K562 (cell line): ENCODE measurements at regions not wholly inside any gene's neighbourhood (a gene's known extent, or its start where the extent isn't known, plus 50 kb on each side); places are given as distances from the start of the nearest gene placed in this dataset.
A peak's percentile ranks its signal among the peaks of the same experiment; 100 is the strongest.

Source experiments
- ARNT ChIP-seq, 2 experiments: fragments of 450-650 bp; IDR thresholded peaks; 2 replicates each; pipeline ENCODE4 v1.6.1; 2016; ENCODE audit warnings: mild to moderate bottlenecking in 1 of 2
- ATF7 ChIP-seq: fragments of 450-650 bp; IDR thresholded peaks from 2 replicates; pipeline ENCODE4 v1.7.1; 2014; ENCODE audit warnings: mild to moderate bottlenecking, moderate library complexity
- BDP1 ChIP-seq: IDR thresholded peaks from 3 replicates; pipeline ENCODE4 v1.6.1; 2011; ENCODE audit not compliant: insufficient read length, insufficient read depth
- CHD1 ChIP-seq: fragments of 200-600 bp; sonication (generic); IDR thresholded peaks from one replicate; pipeline ENCODE4 v1.6.1; 2012; ENCODE audit warnings: mild to moderate bottlenecking, moderate library complexity, low read length, inconsistent platforms
- CREBBP ChIP-seq: IDR thresholded peaks from one replicate; pipeline ENCODE4 v1.6.1; 2012; ENCODE audit warnings: low read depth, mild to moderate bottlenecking, control low read depth, inconsistent platforms, low read length
- CXXC5 ChIP-seq: fragments of 250-450 bp; sonication (Bioruptor Pico); IDR thresholded peaks from 2 replicates; pipeline ENCODE4 v1.8.0; 2022; ENCODE audit warnings: inconsistent platforms, mild to moderate bottlenecking, moderate library complexity
- KLF6 ChIP-seq: fragments of 250-450 bp; sonication (Bioruptor Pico); IDR thresholded peaks from 2 replicates; pipeline ENCODE4 v1.4.0; 2020; ENCODE audit warnings: mild to moderate bottlenecking, moderate library complexity, borderline replicate concordance
- L3MBTL2 ChIP-seq: fragments of 450-650 bp; IDR thresholded peaks from 2 replicates; pipeline ENCODE4 v1.6.1; 2016; ENCODE audit warnings: mild to moderate bottlenecking, moderate library complexity
- LEF1 ChIP-seq: fragments of 450-650 bp; IDR thresholded peaks from 2 replicates; pipeline ENCODE4 v1.6.1; 2016; ENCODE audit warnings: mild to moderate bottlenecking
- MLX ChIP-seq, 2 experiments: fragments of 450-650 bp in 1 of 2; sonication (generic) in 1 of 2; formaldehyde crosslinking; conservative IDR thresholded peaks; 2 replicates each; pipeline versions ENCODE4 v1.4.0 to v1.8.1; 2020 to 2022; ENCODE audit warnings: mild to moderate bottlenecking in 1 of 2, missing genetic modification reagents in 1 of 2
- NR1H2 ChIP-seq: sonication (generic); formaldehyde crosslinking; IDR thresholded peaks from 2 replicates; pipeline ENCODE4 v1.4.0; 2020; ENCODE audit warnings: mild to moderate bottlenecking, missing genetic modification reagents
- NRF1 ChIP-seq, 2 experiments: fragments of 450-650 bp; IDR thresholded peaks in 1 of 2; conservative IDR thresholded peaks in 1 of 2; 2 replicates each; pipeline ENCODE4 v1.6.1; 2014; ENCODE audit warnings: mild to moderate bottlenecking in 2 of 2
- POLR2G ChIP-seq: fragments of 200-400 bp; formaldehyde crosslinking; IDR thresholded peaks from 2 replicates; pipeline ENCODE4 v1.6.1; 2017; ENCODE audit warnings: low read depth, mild to moderate bottlenecking, antibody characterized with exemption, low read length, moderate library complexity
- RAD51 ChIP-seq: fragments of 450-650 bp; IDR thresholded peaks from 2 replicates; pipeline ENCODE4 v1.7.1; 2016; ENCODE audit warnings: low read depth, mild to moderate bottlenecking, borderline replicate concordance
- TOE1 ChIP-seq, 2 experiments: fragments of 450-650 bp in 1 of 2; sonication (generic) in 1 of 2; formaldehyde crosslinking in 1 of 2; IDR thresholded peaks; 2 replicates each; pipeline versions ENCODE4 v1.7.1 to v1.8.0; 2016 to 2022; ENCODE audit warnings: borderline replicate concordance in 2 of 2, mild to moderate bottlenecking in 2 of 2, antibody characterized with exemption in 1 of 2, inconsistent platforms in 1 of 2, low read depth in 1 of 2, missing genetic modification reagents in 1 of 2, moderate library complexity in 1 of 2
- ZNF449 ChIP-seq: fragments of 250-450 bp; sonication (Bioruptor Pico); IDR thresholded peaks from 2 replicates; pipeline ENCODE4 v1.8.0; 2022; ENCODE audit warnings: moderate library complexity, mild to moderate bottlenecking, inconsistent platforms
- ZNF77 ChIP-seq: fragments of 250-450 bp; sonication (Bioruptor Pico); IDR thresholded peaks from 2 replicates; pipeline ENCODE4 v1.5.0; 2020
- TF ChIP-seq, protein P1 (sequence below): fragments of 450-650 bp; IDR thresholded peaks from 2 replicates; pipeline ENCODE4 v1.6.1; 2014; ENCODE audit warnings: low read depth, mild to moderate bottlenecking, moderate library complexity, borderline replicate concordance
- TF ChIP-seq, protein P2 (sequence below): fragments of 250-450 bp; sonication (Bioruptor Pico); IDR thresholded peaks from 2 replicates; pipeline ENCODE4 v1.8.0; 2021; ENCODE audit warnings: moderate library complexity, mild to moderate bottlenecking, inconsistent platforms
- TF ChIP-seq, protein P3 (sequence below): fragments of 200-800 bp; sonication (Bioruptor generic); IDR thresholded peaks from 2 replicates; pipeline ENCODE4 v1.6.1; 2017; ENCODE audit warnings: missing genetic modification characterization, missing compliant biosample characterization

DNA sequence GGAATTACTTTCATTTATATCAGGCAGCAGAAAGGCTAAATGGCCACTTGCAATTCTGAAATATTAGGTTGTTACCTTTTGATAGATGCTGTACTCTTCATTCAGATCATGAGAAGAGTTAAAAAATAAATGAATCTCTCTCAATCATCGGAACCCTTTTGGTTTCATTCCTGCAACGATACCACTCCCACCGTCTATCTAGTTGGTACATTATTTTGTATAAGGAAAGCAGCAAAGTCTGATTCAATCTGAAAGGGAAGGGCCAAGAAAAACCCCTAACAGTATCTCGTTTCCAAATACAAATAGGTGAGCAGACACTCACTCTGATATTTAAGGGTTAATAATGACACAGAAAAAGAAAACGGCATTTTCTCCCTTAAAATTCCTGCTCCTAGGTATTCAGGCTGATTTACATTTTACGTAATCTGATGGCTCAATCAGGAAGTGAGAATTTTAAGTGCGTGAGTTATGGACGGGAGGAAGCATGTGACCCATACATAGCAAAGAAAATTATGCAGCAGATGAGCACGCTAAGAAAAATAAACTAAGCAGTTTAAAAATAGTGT lies 209.4 kb upstream of the KLF14 start (continued):
- TF ChIP-seq, protein P1, sequence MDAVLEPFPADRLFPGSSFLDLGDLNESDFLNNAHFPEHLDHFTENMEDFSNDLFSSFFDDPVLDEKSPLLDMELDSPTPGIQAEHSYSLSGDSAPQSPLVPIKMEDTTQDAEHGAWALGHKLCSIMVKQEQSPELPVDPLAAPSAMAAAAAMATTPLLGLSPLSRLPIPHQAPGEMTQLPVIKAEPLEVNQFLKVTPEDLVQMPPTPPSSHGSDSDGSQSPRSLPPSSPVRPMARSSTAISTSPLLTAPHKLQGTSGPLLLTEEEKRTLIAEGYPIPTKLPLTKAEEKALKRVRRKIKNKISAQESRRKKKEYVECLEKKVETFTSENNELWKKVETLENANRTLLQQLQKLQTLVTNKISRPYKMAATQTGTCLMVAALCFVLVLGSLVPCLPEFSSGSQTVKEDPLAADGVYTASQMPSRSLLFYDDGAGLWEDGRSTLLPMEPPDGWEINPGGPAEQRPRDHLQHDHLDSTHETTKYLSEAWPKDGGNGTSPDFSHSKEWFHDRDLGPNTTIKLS, result no peak
- TF ChIP-seq NRF1 (conservative IDR thresholded peaks at IDR 0.05 in 1 of 2, IDR thresholded peaks at IDR 0.05 in 1 of 2), result 0 out of 4 replicates have a peak, but pooled peaks of 1 of the 2 experiments have one; percentile 27
- TF ChIP-seq LEF1, result peak; percentile 63; the same call in 1 of the 2 replicates
- TF ChIP-seq CXXC5 (CRISPR knock-in tag), result peak; percentile 81
- no peak for TF ChIP-seq BDP1
- no peak for TF ChIP-seq MLX (CRISPR knock-in tag; conservative IDR thresholded peaks at IDR 0.05)
- TF ChIP-seq NR1H2 (CRISPR knock-in tag), result no peak
- TF ChIP-seq ARNT (IDR thresholded peaks at IDR 0.05), result peak in 1 of 2 experiments; percentile 59; a peak in 1 of 4 replicates
- peak; percentile 75; the same call in 1 of the 2 replicates for TF ChIP-seq TOE1 (IDR thresholded peaks at IDR 0.05; ENCODE audit: borderline replicate concordance)
- TF ChIP-seq TOE1 (CRISPR knock-in tag; IDR thresholded peaks at IDR 0.05; ENCODE audit: borderline replicate concordance, low read depth), result no peak
- TF ChIP-seq POLR2G, result no peak
- TF ChIP-seq ATF7, result peak; percentile 54; the same call in 1 of the 2 replicates
- TF ChIP-seq, protein P2, sequence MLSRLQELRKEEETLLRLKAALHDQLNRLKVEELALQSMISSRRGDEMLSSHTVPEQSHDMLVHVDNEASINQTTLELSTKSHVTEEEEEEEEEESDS (CRISPR knock-in tag), result no peak
- 0 out of 2 replicates have a peak, but pooled peaks have one; percentile 5 for TF ChIP-seq ZNF449 (CRISPR knock-in tag)
- TF ChIP-seq, protein P3, sequence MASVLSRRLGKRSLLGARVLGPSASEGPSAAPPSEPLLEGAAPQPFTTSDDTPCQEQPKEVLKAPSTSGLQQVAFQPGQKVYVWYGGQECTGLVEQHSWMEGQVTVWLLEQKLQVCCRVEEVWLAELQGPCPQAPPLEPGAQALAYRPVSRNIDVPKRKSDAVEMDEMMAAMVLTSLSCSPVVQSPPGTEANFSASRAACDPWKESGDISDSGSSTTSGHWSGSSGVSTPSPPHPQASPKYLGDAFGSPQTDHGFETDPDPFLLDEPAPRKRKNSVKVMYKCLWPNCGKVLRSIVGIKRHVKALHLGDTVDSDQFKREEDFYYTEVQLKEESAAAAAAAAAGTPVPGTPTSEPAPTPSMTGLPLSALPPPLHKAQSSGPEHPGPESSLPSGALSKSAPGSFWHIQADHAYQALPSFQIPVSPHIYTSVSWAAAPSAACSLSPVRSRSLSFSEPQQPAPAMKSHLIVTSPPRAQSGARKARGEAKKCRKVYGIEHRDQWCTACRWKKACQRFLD (CRISPR knock-in tag), result peak; percentile 71
- no peak for TF ChIP-seq CREBBP
- peak; percentile 9; the same call in 1 of the 2 replicates for TF ChIP-seq KLF6 (CRISPR knock-in tag)
- TF ChIP-seq L3MBTL2, result peak; percentile 89
- no peak for TF ChIP-seq CHD1
- TF ChIP-seq RAD51, result peak; percentile 83
- TF ChIP-seq ZNF77, result no peak
